ENCODE measurements at regions not wholly inside any gene's neighbourhood (a gene's known extent, or its start where the extent isn't known, plus 50 kb on each side); places are given as distances from the start of the nearest gene placed in this dataset.

DNA sequence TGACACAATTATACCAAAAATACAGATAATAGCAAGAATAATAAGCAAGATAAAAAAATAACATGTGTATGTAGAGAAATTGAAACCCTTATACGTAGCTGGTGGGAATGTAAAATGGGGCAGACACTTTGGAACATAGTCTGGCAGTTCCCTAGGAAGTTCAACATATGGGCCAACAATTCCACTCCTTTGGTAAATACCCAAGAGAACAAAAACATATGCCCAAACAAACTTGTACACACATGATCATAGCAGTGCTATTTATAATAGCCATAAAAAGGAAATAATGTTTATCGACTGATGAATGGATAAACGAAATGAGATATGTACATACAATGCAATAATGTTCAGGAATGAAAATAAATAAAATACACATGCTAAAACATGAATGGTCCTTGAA is 462.4 kb upstream of the SORCS1 start:
- no peak for ATAC-seq (ENCODE audit: low FRiP score in 2 of 2)
- no peaks in the 10 kb centered on the region for H3K36me3 ChIP-seq
- TF ChIP-seq EP300 (IDR thresholded peaks at IDR 0.05) (no peak), POLR2A (IDR thresholded peaks at IDR 0.05) (no peak), POLR2AphosphoS5 (IDR thresholded peaks at IDR 0.05) (no peak)
- TF ChIP-seq, protein P1, sequence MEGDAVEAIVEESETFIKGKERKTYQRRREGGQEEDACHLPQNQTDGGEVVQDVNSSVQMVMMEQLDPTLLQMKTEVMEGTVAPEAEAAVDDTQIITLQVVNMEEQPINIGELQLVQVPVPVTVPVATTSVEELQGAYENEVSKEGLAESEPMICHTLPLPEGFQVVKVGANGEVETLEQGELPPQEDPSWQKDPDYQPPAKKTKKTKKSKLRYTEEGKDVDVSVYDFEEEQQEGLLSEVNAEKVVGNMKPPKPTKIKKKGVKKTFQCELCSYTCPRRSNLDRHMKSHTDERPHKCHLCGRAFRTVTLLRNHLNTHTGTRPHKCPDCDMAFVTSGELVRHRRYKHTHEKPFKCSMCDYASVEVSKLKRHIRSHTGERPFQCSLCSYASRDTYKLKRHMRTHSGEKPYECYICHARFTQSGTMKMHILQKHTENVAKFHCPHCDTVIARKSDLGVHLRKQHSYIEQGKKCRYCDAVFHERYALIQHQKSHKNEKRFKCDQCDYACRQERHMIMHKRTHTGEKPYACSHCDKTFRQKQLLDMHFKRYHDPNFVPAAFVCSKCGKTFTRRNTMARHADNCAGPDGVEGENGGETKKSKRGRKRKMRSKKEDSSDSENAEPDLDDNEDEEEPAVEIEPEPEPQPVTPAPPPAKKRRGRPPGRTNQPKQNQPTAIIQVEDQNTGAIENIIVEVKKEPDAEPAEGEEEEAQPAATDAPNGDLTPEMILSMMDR (IDR thresholded peaks at IDR 0.05), result no peak
- H3K4me1 ChIP-seq, result no peaks in the 10 kb centered on the region
- no peaks in the 10 kb centered on the region for H3K27me3 ChIP-seq
- H3K4me3 ChIP-seq, result no peak overlapping the region
- WGBS, 2 donors, result 69 to 79% methylated on average over 3 of the region's 3 CpGs
- no peak for DNase-seq
- H3K27ac ChIP-seq, result no peak overlapping the region
- no peaks in the 10 kb centered on the region for H3K9me3 ChIP-seq

DNA sequence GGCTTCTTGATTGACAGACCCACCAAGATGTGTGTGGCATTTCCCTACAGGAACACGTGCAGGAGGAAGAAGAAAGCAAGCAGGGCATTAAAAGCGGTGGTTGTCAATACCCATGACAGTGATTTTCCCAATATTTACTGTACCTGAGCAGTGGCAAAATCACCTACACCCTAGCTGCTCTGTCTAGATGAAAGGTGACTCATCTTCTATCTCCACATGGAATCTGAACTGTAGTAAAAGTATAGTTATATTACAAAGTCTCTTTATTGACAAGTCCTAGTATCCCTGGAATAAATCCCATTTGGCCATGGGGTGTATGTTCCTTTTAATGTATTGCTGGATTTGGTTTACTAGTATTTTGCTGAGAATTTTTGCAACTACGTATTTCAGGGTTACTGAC is 458.8 kb upstream of the SORCS1 start:
- H3K4me1 ChIP-seq, result no peaks in the 10 kb centered on the region
- no peaks in the 10 kb centered on the region for H3K9me3 ChIP-seq
- H3K27me3 ChIP-seq, result no peaks in the 10 kb centered on the region
- H3K36me3 ChIP-seq, result no peaks in the 10 kb centered on the region
- no peak overlapping the region for H3K27ac ChIP-seq
- H3K4me3 ChIP-seq, result no peak overlapping the region
- DNase-seq (no peak), ATAC-seq (ENCODE audit: low FRiP score in 2 of 2) (no peak)
- TF ChIP-seq POLR2A (IDR thresholded peaks at IDR 0.05) (no peak), POLR2AphosphoS5 (IDR thresholded peaks at IDR 0.05) (no peak), EP300 (IDR thresholded peaks at IDR 0.05) (no peak)
- TF ChIP-seq, protein P1 (IDR thresholded peaks at IDR 0.05), result no peak
- 85 to 95% methylated on average over 3 of the region's 3 CpGs for WGBS, 2 donors

DNA sequence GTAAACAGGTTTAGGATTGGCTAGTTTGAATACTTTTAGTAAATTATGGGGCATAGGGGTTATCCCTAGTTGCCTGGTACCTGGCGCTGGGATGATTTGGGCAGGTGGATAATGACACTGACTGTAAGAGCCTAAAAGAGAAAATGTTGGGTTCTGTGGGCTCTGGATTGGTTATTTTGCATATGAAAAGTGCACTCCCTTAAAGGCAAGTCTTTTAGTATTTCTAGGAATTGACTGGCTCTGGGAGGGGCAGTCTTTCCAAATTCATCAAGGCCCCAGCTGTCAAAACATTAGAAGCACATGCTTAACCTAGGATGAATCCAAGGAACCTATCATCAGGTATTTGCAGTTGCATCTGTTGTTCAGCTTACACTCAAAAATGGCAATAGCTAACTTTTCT is 454.6 kb upstream of the SORCS1 start:
- Histone ChIP-seq H3K27me3 (no peaks in the 10 kb centered on the region), H3K36me3 (no peaks in the 10 kb centered on the region), H3K4me3 (no peak overlapping the region), H3K27ac (no peak overlapping the region), H3K9me3 (no peaks in the 10 kb centered on the region), H3K4me1 (no peaks in the 10 kb centered on the region)
- TF ChIP-seq, protein P1 (IDR thresholded peaks at IDR 0.05), result no peak
- TF ChIP-seq POLR2AphosphoS5 (IDR thresholded peaks at IDR 0.05) (no peak), EP300 (IDR thresholded peaks at IDR 0.05) (no peak)
- 93 to 100% methylated on average over 1 of the region's 1 CpG for WGBS, 2 donors
- DNase-seq, result no peak
- no peak for ATAC-seq (ENCODE audit: low FRiP score in 2 of 2)

DNA sequence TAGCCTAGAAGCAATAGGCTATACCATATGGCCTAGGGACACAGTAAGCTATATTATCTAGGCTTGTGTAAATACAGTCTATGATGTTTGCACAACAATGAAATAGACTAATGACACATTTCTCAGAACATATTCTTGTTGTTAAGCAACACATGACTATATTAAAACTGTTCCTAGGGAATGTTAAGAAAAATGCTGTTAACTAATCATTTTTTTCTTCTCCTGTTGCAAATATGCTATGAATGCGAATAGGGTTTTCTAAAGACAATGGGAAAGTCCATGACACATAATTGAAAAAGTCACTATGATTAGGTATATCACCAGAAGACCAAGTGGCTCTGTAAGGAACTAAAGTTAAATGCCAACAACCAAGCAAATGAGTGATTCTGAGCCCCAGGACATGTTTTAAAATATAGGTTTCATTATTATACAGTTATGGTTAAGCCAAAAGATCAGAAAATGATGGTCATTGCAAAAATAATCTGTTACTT is 454.0 kb upstream of the SORCS1 start:
- DNase-seq, result no peak
- Histone ChIP-seq H3K9me3 (no peaks in the 10 kb centered on the region), H3K4me1 (no peaks in the 10 kb centered on the region), H3K27ac (no peak overlapping the region), H3K36me3 (no peaks in the 10 kb centered on the region), H3K27me3 (no peaks in the 10 kb centered on the region), H3K4me3 (no peak overlapping the region)
- WGBS, 2 donors, result 73 to 88% methylated on average over 1 of the region's 1 CpG
- ATAC-seq (ENCODE audit: low FRiP score in 2 of 2), result no peak
- TF ChIP-seq POLR2A (IDR thresholded peaks at IDR 0.05), result no peak
- TF ChIP-seq POLR2AphosphoS5 (IDR thresholded peaks at IDR 0.05), result no peak
- TF ChIP-seq, protein P1 (IDR thresholded peaks at IDR 0.05), result no peak
- no peak for TF ChIP-seq EP300 (IDR thresholded peaks at IDR 0.05)

All from upper lobe of left lung (tissue), 6 donors.